ENCODE measurements at regions not wholly inside any gene's neighbourhood (a gene's known extent, or its start where the extent isn't known, plus 50 kb on each side); places are given as distances from the start of the nearest gene placed in this dataset.
"Not testable (repeated sequence)": the region's sequence is repeated elsewhere in the genome, so short reads cannot be mapped to it uniquely, and the experiment has no call there.

- Mint-ChIP-seq H3K9me3 (no peaks in the 10 kb centered on the region), H3K4me1 (ENCODE audit: low read depth) (no peaks in the 10 kb centered on the region), H3K36me3 (ENCODE audit: low read depth) (no peaks in the 10 kb centered on the region), H3K27ac (no peak overlapping the region), H3K4me3 (no peak overlapping the region), H3K27me3 (ENCODE audit: low read depth) (no peaks in the 10 kb centered on the region)
- CTCF ChIA-PET: no interaction called here
- intact Hi-C loops (cut with micrococcal nuclease): no loop called here
- no peak for DNase-seq
Observed at GRCh38 chr3:22691856-22692628, 511.1 kb upstream of the UBE2E2 start.

DNA sequence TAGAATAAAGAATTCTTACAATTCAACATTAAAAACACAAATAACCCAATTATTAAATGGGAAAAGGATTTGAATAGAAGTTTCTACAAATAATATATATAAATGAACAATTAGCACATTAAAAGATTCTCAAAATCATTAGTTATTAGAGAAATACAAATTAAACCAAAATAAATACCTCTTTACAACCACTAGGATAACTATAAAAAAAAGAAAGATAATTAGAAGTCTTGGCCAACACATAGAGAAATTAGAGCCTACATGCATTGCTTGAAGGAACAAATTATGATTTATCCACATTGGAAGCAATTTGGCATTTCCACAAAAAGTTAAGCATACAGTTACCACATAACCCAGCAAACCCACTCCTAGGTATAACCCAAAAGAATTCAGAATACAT, 502.3 kb upstream of the UBE2E2 start:
- Mint-ChIP-seq H3K9me3 (peaks cover 2% of the 10 kb centered on the region), H3K27ac (no peak overlapping the region), H3K27me3 (ENCODE audit: low read depth) (no peaks in the 10 kb centered on the region), H3K4me1 (ENCODE audit: low read depth) (no peaks in the 10 kb centered on the region), H3K4me3 (no peak overlapping the region), H3K36me3 (ENCODE audit: low read depth) (no peaks in the 10 kb centered on the region)
- intact Hi-C loops (cut with micrococcal nuclease): no loop called here
- DNase-seq: no peak
- CTCF ChIA-PET: no interaction called here

DNA sequence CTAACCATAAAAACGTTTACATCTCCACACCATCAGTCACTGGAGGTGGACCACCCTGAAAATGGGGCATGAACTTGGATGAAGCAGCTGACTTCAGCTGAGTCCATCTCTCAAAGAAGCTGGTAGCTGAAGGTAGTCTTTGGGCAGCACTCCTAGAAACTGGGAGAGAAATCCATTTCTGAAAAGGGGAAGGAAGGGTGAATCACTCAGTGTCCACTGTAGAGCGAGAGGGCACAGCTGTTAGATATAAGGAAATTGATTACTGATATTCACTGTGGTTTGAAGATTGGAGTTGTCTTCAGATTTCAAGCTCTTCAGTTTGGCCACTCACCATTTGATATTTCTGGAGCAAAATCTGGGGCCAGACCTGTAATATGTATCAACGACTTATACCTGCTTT, 499.0 kb upstream of the UBE2E2 start:
- CTCF ChIA-PET: no interaction called here

DNA sequence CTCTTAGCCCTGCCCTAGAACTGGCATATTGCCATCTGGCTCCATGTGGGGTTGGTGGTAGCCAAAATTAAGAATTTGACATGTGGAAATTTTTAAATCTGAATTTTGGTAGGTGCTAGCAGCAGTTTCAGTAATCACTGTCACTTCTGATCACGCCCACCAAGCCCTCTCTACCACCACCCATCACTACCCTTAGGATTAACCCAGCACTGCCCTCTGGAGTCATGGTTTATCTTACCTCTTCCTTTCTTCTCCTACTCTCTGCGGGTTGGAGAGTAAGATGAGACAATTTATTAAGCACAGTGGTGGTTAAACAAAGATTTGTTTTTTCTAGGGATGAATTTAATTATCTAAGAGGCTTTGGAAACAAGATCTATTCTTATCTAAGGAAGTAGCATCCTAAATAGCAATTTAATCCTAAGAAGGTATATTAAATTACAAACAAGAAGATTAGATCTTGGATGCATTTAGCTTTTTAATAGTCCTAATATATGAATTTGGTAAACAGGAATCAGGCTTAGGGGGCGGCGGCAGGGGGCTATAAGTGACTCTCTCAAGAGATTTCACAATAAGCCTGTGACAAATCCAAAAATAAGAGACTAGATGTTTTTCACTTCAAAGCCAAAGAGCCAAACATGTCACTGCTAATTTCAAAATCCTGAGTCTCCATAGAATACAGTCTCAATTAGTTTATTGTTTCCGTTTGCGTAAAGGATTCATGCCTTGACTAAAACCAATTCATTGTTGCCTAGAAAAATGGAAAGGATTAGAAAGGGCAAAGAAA, 498.4 kb upstream of the UBE2E2 start:
- H3K27ac Mint-ChIP-seq: no peak overlapping the region
- no peak for DNase-seq
- peaks cover 11% of the 10 kb centered on the region for H3K9me3 Mint-ChIP-seq
- H3K36me3 Mint-ChIP-seq (ENCODE audit: low read depth): no peaks in the 10 kb centered on the region
- no peaks in the 10 kb centered on the region for H3K27me3 Mint-ChIP-seq (ENCODE audit: low read depth)
- H3K4me1 Mint-ChIP-seq (ENCODE audit: low read depth): no peaks in the 10 kb centered on the region
- intact Hi-C loops (cut with micrococcal nuclease): no loop called here
- CTCF ChIA-PET: no interaction called here
- H3K4me3 Mint-ChIP-seq: no peak overlapping the region

More for the DNA sequence above, 499.0 kb upstream of the UBE2E2 start:
- Mint-ChIP-seq H3K4me3 (no peak overlapping the region), H3K27ac (no peak overlapping the region), H3K36me3 (ENCODE audit: low read depth) (no peaks in the 10 kb centered on the region), H3K4me1 (ENCODE audit: low read depth) (no peaks in the 10 kb centered on the region), H3K9me3 (peaks cover 6% of the 10 kb centered on the region), H3K27me3 (ENCODE audit: low read depth) (no peaks in the 10 kb centered on the region)
- no peak for DNase-seq
- intact Hi-C loops (cut with micrococcal nuclease): no loop called here

DNA sequence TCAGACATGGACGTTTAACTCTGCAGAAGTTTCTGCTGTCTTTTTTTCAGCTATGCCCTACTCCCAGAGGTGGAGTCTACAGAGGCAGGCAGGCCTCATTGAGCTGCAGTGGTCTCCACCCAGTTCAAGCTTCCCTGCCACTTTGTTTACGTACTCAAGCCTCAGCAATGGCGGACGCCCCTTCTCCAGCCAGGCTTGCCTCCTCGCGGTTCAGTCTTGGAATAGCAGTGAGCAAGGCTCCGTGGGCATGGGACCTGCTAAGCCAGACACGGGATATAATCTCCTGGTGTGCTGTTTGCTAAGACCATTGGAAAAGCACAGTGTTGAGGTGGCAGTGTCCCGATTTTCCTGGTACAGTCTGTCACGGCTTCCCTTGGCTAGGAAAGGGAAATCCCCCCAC, 496.2 kb upstream of the UBE2E2 start:
- H3K4me1 Mint-ChIP-seq (ENCODE audit: low read depth); CTCF ChIA-PET; H3K27ac Mint-ChIP-seq; DNase-seq; H3K27me3 Mint-ChIP-seq (ENCODE audit: low read depth); H3K4me3 Mint-ChIP-seq; H3K36me3 Mint-ChIP-seq (ENCODE audit: low read depth); intact Hi-C loops (cut with micrococcal nuclease): not testable (repeated sequence)
- H3K9me3 Mint-ChIP-seq: peaks cover 23% of the 10 kb centered on the region

DNA sequence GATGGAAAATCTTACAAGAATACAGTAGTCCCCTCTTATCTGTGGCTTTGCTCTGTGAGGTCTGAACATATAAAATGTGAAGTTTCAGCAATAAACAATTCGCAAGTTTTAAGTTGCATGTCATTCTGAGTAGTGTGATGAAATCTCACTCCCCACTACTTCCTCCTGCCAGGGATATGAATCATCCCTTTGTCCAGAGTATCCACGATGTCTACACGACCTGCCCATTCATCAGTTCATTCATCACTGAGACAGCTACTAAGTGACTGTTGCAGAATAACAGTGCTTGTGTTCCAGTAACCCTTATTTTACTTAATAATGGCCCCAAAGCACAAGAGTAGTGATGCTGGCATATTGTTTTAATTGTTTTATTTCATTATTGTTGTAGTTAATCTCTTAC, 489.2 kb upstream of the UBE2E2 start:
- peaks cover 26% of the 10 kb centered on the region for H3K9me3 Mint-ChIP-seq
- no peak overlapping the region for H3K4me3 Mint-ChIP-seq
- no peaks in the 10 kb centered on the region for H3K36me3 Mint-ChIP-seq (ENCODE audit: low read depth)
- intact Hi-C loops (cut with micrococcal nuclease): no loop called here
- CTCF ChIA-PET: no interaction called here
- no peaks in the 10 kb centered on the region for H3K27me3 Mint-ChIP-seq (ENCODE audit: low read depth)
- no peak for DNase-seq
- H3K4me1 Mint-ChIP-seq (ENCODE audit: low read depth): no peaks in the 10 kb centered on the region
- no peak overlapping the region for H3K27ac Mint-ChIP-seq

DNA sequence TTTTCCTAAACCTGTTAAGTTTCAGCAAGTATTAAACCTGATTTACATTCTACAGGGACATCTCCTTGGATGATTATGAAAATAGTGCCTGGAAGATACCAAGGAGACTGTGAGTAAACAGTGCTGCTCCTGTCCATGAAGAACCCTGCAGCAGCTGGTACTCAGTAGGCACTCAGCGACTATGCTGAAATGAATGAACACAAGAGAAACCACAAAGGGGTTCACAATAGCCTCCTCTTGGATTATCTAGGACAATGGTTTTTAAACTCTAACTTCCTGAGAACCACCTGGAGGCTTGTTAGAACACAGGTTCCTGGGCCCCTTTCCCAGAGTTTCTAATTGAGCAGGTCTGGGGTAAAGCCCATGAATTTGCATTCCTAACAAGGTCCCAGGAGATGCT, 488.4 kb upstream of the UBE2E2 start:
- CTCF ChIA-PET: no interaction called here
- Mint-ChIP-seq H3K27ac (no peak overlapping the region), H3K36me3 (ENCODE audit: low read depth) (no peaks in the 10 kb centered on the region), H3K4me1 (ENCODE audit: low read depth) (no peaks in the 10 kb centered on the region), H3K4me3 (no peak overlapping the region), H3K9me3 (peaks cover 21% of the 10 kb centered on the region), H3K27me3 (ENCODE audit: low read depth) (no peaks in the 10 kb centered on the region)
- intact Hi-C loops (cut with micrococcal nuclease): no loop called here
- no peak for DNase-seq

- Mint-ChIP-seq H3K36me3 (ENCODE audit: low read depth) (no peaks in the 10 kb centered on the region), H3K27ac (no peak overlapping the region), H3K27me3 (ENCODE audit: low read depth) (no peaks in the 10 kb centered on the region), H3K9me3 (peaks cover 6% of the 10 kb centered on the region), H3K4me3 (no peak overlapping the region), H3K4me1 (ENCODE audit: low read depth) (no peaks in the 10 kb centered on the region)
- intact Hi-C loops (cut with micrococcal nuclease): no loop called here
- no peak for DNase-seq
- CTCF ChIA-PET: no interaction called here
Observed at GRCh38 chr3:22720596-22720995, 482.5 kb upstream of the UBE2E2 start.

- H3K36me3 Mint-ChIP-seq (ENCODE audit: low read depth): no peaks in the 10 kb centered on the region
- CTCF ChIA-PET: interaction anchor here (0.9 kb wide), 1 partner anchor 76 kb away, joined by 3 read pairs; no protein-coding TSS in a partner anchor
- H3K27me3 Mint-ChIP-seq (ENCODE audit: low read depth): no peaks in the 10 kb centered on the region
- no peak overlapping the region for H3K4me3 Mint-ChIP-seq
- intact Hi-C loops (cut with micrococcal nuclease): no loop called here
- no peak for DNase-seq
- peaks cover 3% of the 10 kb centered on the region for H3K9me3 Mint-ChIP-seq
- H3K27ac Mint-ChIP-seq: no peak overlapping the region
- no peaks in the 10 kb centered on the region for H3K4me1 Mint-ChIP-seq (ENCODE audit: low read depth)
Observed at GRCh38 chr3:22724420-22724819, 478.7 kb upstream of the UBE2E2 start.

DNA sequence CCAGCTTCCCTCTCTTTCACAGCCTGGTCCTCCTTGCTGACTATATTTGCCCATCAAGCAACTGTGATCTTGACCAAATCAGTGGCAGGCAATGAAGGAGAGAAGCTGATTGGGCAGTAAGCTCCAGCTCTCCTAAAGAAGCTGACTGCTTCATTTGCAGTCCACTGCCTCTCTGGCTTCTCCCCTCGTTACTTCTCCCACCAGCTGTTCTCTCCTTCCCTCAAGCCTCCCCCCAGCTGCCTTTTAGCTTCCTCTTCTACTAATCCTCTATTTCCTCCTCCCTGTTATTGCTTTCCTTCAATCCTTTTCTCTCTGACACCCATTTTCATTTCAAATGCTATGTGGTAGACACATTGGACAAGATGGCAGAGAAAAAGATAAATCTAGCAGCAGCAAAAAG, 474.7 kb upstream of the UBE2E2 start:
- Mint-ChIP-seq H3K27me3 (ENCODE audit: low read depth) (no peaks in the 10 kb centered on the region), H3K27ac (no peak overlapping the region), H3K4me3 (no peak overlapping the region), H3K9me3 (no peaks in the 10 kb centered on the region), H3K4me1 (ENCODE audit: low read depth) (no peaks in the 10 kb centered on the region), H3K36me3 (ENCODE audit: low read depth) (no peaks in the 10 kb centered on the region)
- no peak for DNase-seq
- CTCF ChIA-PET: no interaction called here
- intact Hi-C loops (cut with micrococcal nuclease): no loop called here

DNA sequence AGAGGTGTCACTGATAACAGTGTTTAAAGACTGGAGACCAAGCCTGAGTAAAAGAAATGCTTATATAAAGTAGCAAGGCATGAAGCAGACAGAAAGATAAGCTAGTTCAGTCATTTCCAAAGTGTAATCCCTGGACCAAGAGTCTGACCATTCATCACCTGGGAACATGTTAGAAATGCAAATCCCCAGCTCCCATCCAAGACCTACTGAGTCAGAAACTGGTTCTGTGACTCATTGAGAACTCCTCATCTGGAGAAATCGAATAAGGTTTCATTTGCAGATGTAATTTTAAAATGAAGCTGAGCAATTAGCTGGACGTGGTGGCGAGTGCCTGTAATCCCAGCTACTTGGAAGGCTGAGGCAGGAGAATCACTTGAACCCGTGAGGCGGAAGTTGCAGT, 473.9 kb upstream of the UBE2E2 start:
- H3K4me1 Mint-ChIP-seq (ENCODE audit: low read depth): no peaks in the 10 kb centered on the region

GRCh38 chr3:22729981-22730380, 473.1 kb upstream of the UBE2E2 start:
- no peaks in the 10 kb centered on the region for H3K4me1 Mint-ChIP-seq (ENCODE audit: low read depth)
- no peak for DNase-seq
- no peaks in the 10 kb centered on the region for H3K27me3 Mint-ChIP-seq (ENCODE audit: low read depth)
- no peak overlapping the region for H3K4me3 Mint-ChIP-seq
- no peaks in the 10 kb centered on the region for H3K9me3 Mint-ChIP-seq
- intact Hi-C loops (cut with micrococcal nuclease): loop anchor here (10.0 kb wide), 1 partner anchor 155 kb away; no protein-coding TSS in a partner anchor
- no peak overlapping the region for H3K27ac Mint-ChIP-seq
- CTCF ChIA-PET: no interaction called here
- no peaks in the 10 kb centered on the region for H3K36me3 Mint-ChIP-seq (ENCODE audit: low read depth)

More for the DNA sequence above, 473.9 kb upstream of the UBE2E2 start:
- Mint-ChIP-seq H3K4me3 (no peak overlapping the region), H3K36me3 (ENCODE audit: low read depth) (no peaks in the 10 kb centered on the region), H3K27me3 (ENCODE audit: low read depth) (no peaks in the 10 kb centered on the region), H3K9me3 (no peaks in the 10 kb centered on the region), H3K27ac (no peak overlapping the region)
- CTCF ChIA-PET: no interaction called here
- intact Hi-C loops (cut with micrococcal nuclease): no loop called here
- DNase-seq: no peak

- no peak overlapping the region for H3K27ac Mint-ChIP-seq
- no peaks in the 10 kb centered on the region for H3K36me3 Mint-ChIP-seq (ENCODE audit: low read depth)
- no peaks in the 10 kb centered on the region for H3K27me3 Mint-ChIP-seq (ENCODE audit: low read depth)
- no peak overlapping the region for H3K4me3 Mint-ChIP-seq
- no peaks in the 10 kb centered on the region for H3K4me1 Mint-ChIP-seq (ENCODE audit: low read depth)
- intact Hi-C loops (cut with micrococcal nuclease): loop anchor here (10.0 kb wide), 1 partner anchor 154 kb away; no protein-coding TSS in a partner anchor
- no peak for DNase-seq
- CTCF ChIA-PET: no interaction called here
- no peaks in the 10 kb centered on the region for H3K9me3 Mint-ChIP-seq
Observed at GRCh38 chr3:22730701-22731100, 472.4 kb upstream of the UBE2E2 start.
